ENCODE measurements at regions not wholly inside any gene's neighbourhood (a gene's known extent, or its start where the extent isn't known, plus 50 kb on each side); places are given as distances from the start of the nearest gene placed in this dataset.
A peak's percentile ranks its signal among the peaks of the same experiment; 100 is the strongest.

- no peak overlapping the region for H2BK5ac ChIP-seq (ENCODE audit: low read depth, low read length, poor library complexity, severe bottlenecking)
- H2BK120ac ChIP-seq (ENCODE audit: low read depth, low read length), result no peak overlapping the region
- H2AFZ ChIP-seq (ENCODE audit: low read depth, low read length), result no peak overlapping the region
- peak; percentile 61 for DNase-seq
- H4K8ac ChIP-seq (ENCODE audit: low read length), result no peak overlapping the region
- H3K79me1 ChIP-seq (replicated peaks; ENCODE audit: low read length, poor library complexity, severe bottlenecking), result no peaks in the 10 kb centered on the region
- H3K4me2 ChIP-seq (ENCODE audit: low read length, poor library complexity, severe bottlenecking), result no peak overlapping the region
- no peak overlapping the region for H3K9ac ChIP-seq (ENCODE audit: low read length)
- H3K4ac ChIP-seq (ENCODE audit: low read depth in 1 of 2, low read length in 2 of 2), result no peak overlapping the region
- H4K91ac ChIP-seq (ENCODE audit: low read length), result peak overlapping the region; percentile 61
- H2BK12ac ChIP-seq (ENCODE audit: low read length in 2 of 2), result no peak overlapping the region
- no peak overlapping the region for H3K14ac ChIP-seq (ENCODE audit: low read length in 2 of 2)
- H2AK5ac ChIP-seq (ENCODE audit: low read length, severe bottlenecking), result no peak overlapping the region
- no peaks in the 10 kb centered on the region for H3K9me3 ChIP-seq (ENCODE audit: control insufficient read depth, low read length)
- peaks cover 0 to 12% of the 10 kb centered on the region in 2 experiments for H3K27me3 ChIP-seq (ENCODE audit: control insufficient read depth in 1 of 2, insufficient read depth in 1 of 2, low read length in 2 of 2)
- no peaks in the 10 kb centered on the region for H3K4me1 ChIP-seq (ENCODE audit: control insufficient read depth, insufficient read depth, low read depth, low read length)
- no peak overlapping the region for H3K27ac ChIP-seq (ENCODE audit: low read length, poor library complexity, severe bottlenecking)
- no peaks in the 10 kb centered on the region for H3K36me3 ChIP-seq (ENCODE audit: control insufficient read depth in 1 of 2, insufficient read depth in 2 of 2, low read depth in 1 of 2, low read length in 2 of 2)
- H2BK15ac ChIP-seq (ENCODE audit: low read depth, poor library complexity, severe bottlenecking), result no peak overlapping the region
- peak overlapping the region; percentile 7 to 23 for H3K18ac ChIP-seq (ENCODE audit: low read depth in 1 of 2, low read length in 2 of 2)
- H3K23ac ChIP-seq (ENCODE audit: low read length in 2 of 2), result no peak overlapping the region
- no peak overlapping the region for H3K4me3 ChIP-seq (ENCODE audit: insufficient read depth in 1 of 2, low read depth in 1 of 2, low read length in 2 of 2)
- WGBS, result 84% methylated on average over 3 of the region's 5 CpGs
Measured at GRCh38 chr1:228922722-228923376, 187.6 kb downstream of the RHOU start.

DNA sequence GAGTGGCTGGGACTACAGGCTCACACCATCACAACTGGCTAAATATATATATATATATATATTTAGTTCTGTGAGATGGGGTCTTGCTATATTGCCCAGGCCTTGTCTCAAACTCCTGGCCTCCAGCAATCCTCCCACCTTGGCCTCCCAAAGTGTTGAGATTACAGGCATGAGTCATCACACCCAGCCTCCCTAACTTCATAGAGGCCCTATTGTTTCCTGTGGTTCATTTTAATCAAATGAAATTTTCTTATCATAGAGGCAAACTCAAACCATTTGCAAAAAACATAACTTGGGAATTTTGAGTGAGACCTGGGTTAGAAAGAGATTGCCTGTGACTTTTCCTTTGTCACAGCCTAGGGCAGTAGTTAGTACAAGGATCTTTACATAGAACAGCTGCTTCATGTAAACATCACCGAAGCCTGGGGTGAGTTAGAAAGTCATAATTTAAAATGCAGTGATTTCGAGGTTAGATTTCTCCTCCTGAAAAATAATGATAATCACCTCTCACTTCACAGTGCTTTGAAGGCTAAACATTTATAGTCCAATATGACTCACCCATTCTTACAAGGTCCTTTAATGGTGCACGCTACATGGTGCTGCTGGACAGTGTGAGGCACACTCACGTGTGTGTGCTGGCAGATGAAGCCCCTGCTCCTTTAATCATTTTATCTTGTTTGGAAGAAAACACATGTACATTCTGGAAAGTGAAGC is 188.9 kb downstream of the RHOU start:
- Histone ChIP-seq H2BK5ac (ENCODE audit: low read depth, low read length, poor library complexity, severe bottlenecking) (no peak overlapping the region), H3K14ac (ENCODE audit: low read length in 2 of 2) (no peak overlapping the region), H2BK15ac (ENCODE audit: low read depth, poor library complexity, severe bottlenecking) (no peak overlapping the region), H3K27me3 (ENCODE audit: control insufficient read depth in 1 of 2, insufficient read depth in 1 of 2, low read length in 2 of 2) (peaks cover 0 to 8% of the 10 kb centered on the region in 2 experiments), H2AK5ac (ENCODE audit: low read length, severe bottlenecking) (no peak overlapping the region), H2BK120ac (ENCODE audit: low read depth, low read length) (no peak overlapping the region), H2BK12ac (ENCODE audit: low read length in 2 of 2) (no peak overlapping the region), H3K23ac (ENCODE audit: low read length in 2 of 2) (no peak overlapping the region), H3K27ac (ENCODE audit: low read length, poor library complexity, severe bottlenecking) (no peak overlapping the region), H4K8ac (ENCODE audit: low read length) (no peak overlapping the region), H2AFZ (ENCODE audit: low read depth, low read length) (no peak overlapping the region), H3K79me1 (replicated peaks; ENCODE audit: low read length, poor library complexity, severe bottlenecking) (no peaks in the 10 kb centered on the region), H3K9ac (ENCODE audit: low read length) (no peak overlapping the region), H3K4me2 (ENCODE audit: low read length, poor library complexity, severe bottlenecking) (no peak overlapping the region), H3K18ac (ENCODE audit: low read depth in 1 of 2, low read length in 2 of 2) (no peak overlapping the region), H3K4ac (ENCODE audit: low read depth in 1 of 2, low read length in 2 of 2) (no peak overlapping the region), H3K4me1 (ENCODE audit: control insufficient read depth, insufficient read depth, low read depth, low read length) (peaks cover 2% of the 10 kb centered on the region), H4K91ac (ENCODE audit: low read length) (no peak overlapping the region), H3K9me3 (ENCODE audit: control insufficient read depth, low read length) (no peaks in the 10 kb centered on the region), H3K36me3 (ENCODE audit: control insufficient read depth in 1 of 2, insufficient read depth in 2 of 2, low read depth in 1 of 2, low read length in 2 of 2) (no peaks in the 10 kb centered on the region), H3K4me3 (ENCODE audit: insufficient read depth in 1 of 2, low read depth in 1 of 2, low read length in 2 of 2) (no peak overlapping the region)
- peak; percentile 80 for DNase-seq
- WGBS, result 21% methylated on average over 3 of the region's 4 CpGs

DNA sequence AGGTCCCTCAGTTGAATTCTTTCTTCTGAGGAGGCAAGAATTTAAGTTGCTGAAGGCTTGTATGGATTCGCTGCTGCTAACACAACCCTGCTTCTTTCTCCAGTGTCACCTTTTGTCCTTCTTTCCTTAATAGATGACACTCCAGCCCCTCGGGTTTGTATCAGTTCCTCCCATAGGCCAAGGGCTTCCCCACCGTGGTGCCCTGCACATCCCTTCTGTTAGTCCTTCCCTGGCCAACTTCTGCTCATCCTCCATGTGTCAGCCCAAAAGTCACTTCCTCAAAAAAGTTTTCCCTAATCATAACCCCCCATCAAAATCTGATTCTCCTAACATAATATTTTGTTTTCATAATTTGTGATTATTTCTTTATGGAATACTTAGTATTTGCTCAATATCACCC is 190.4 kb downstream of the RHOU start:
- Histone ChIP-seq H3K36me3 (ENCODE audit: control insufficient read depth in 1 of 2, insufficient read depth in 2 of 2, low read depth in 1 of 2, low read length in 2 of 2) (no peaks in the 10 kb centered on the region), H3K18ac (ENCODE audit: low read depth in 1 of 2, low read length in 2 of 2) (no peak overlapping the region), H3K4ac (ENCODE audit: low read depth in 1 of 2, low read length in 2 of 2) (no peak overlapping the region), H2BK120ac (ENCODE audit: low read depth, low read length) (no peak overlapping the region), H2AFZ (ENCODE audit: low read depth, low read length) (no peak overlapping the region), H2BK15ac (ENCODE audit: low read depth, poor library complexity, severe bottlenecking) (no peak overlapping the region), H3K9me3 (ENCODE audit: control insufficient read depth, low read length) (peaks cover 5% of the 10 kb centered on the region), H3K27ac (ENCODE audit: low read length, poor library complexity, severe bottlenecking) (no peak overlapping the region), H3K4me3 (ENCODE audit: insufficient read depth in 1 of 2, low read depth in 1 of 2, low read length in 2 of 2) (no peak overlapping the region), H2AK5ac (ENCODE audit: low read length, severe bottlenecking) (no peak overlapping the region), H3K14ac (ENCODE audit: low read length in 2 of 2) (no peak overlapping the region), H3K79me1 (replicated peaks; ENCODE audit: low read length, poor library complexity, severe bottlenecking) (no peaks in the 10 kb centered on the region), H3K4me1 (ENCODE audit: control insufficient read depth, insufficient read depth, low read depth, low read length) (peaks cover 2% of the 10 kb centered on the region), H4K91ac (ENCODE audit: low read length) (no peak overlapping the region), H3K4me2 (ENCODE audit: low read length, poor library complexity, severe bottlenecking) (no peak overlapping the region), H4K8ac (ENCODE audit: low read length) (no peak overlapping the region), H2BK5ac (ENCODE audit: low read depth, low read length, poor library complexity, severe bottlenecking) (no peak overlapping the region), H3K27me3 (ENCODE audit: control insufficient read depth in 1 of 2, insufficient read depth in 1 of 2, low read length in 2 of 2) (peaks cover 0 to 13% of the 10 kb centered on the region in 2 experiments), H3K23ac (ENCODE audit: low read length in 2 of 2) (no peak overlapping the region), H3K9ac (ENCODE audit: low read length) (no peak overlapping the region), H2BK12ac (ENCODE audit: low read length in 2 of 2) (no peak overlapping the region)
- WGBS, result 93% methylated on average over 3 of the region's 3 CpGs
- no peak for DNase-seq

GRCh38 chr1:228927421-228927820 is 192.1 kb downstream of the RHOU start:
- Histone ChIP-seq H3K23ac (ENCODE audit: low read length in 2 of 2) (no peak overlapping the region), H3K4me1 (ENCODE audit: control insufficient read depth, insufficient read depth, low read depth, low read length) (peaks cover 2% of the 10 kb centered on the region), H4K91ac (ENCODE audit: low read length) (no peak overlapping the region), H3K9ac (ENCODE audit: low read length) (no peak overlapping the region), H4K8ac (ENCODE audit: low read length) (no peak overlapping the region), H3K4me2 (ENCODE audit: low read length, poor library complexity, severe bottlenecking) (no peak overlapping the region), H3K79me1 (replicated peaks; ENCODE audit: low read length, poor library complexity, severe bottlenecking) (no peaks in the 10 kb centered on the region), H3K27me3 (ENCODE audit: control insufficient read depth in 1 of 2, insufficient read depth in 1 of 2, low read length in 2 of 2) (peaks cover 11 to 30% of the 10 kb centered on the region in 2 experiments), H3K9me3 (ENCODE audit: control insufficient read depth, low read length) (peaks cover 5% of the 10 kb centered on the region), H3K14ac (ENCODE audit: low read length in 2 of 2) (no peak overlapping the region), H2AFZ (ENCODE audit: low read depth, low read length) (no peak overlapping the region), H3K18ac (ENCODE audit: low read depth in 1 of 2, low read length in 2 of 2) (no peak overlapping the region), H2BK15ac (ENCODE audit: low read depth, poor library complexity, severe bottlenecking) (no peak overlapping the region), H3K4me3 (ENCODE audit: insufficient read depth in 1 of 2, low read depth in 1 of 2, low read length in 2 of 2) (no peak overlapping the region), H2BK12ac (ENCODE audit: low read length in 2 of 2) (no peak overlapping the region), H2AK5ac (ENCODE audit: low read length, severe bottlenecking) (no peak overlapping the region), H2BK120ac (ENCODE audit: low read depth, low read length) (no peak overlapping the region), H3K4ac (ENCODE audit: low read depth in 1 of 2, low read length in 2 of 2) (no peak overlapping the region), H3K27ac (ENCODE audit: low read length, poor library complexity, severe bottlenecking) (no peak overlapping the region), H2BK5ac (ENCODE audit: low read depth, low read length, poor library complexity, severe bottlenecking) (no peak overlapping the region), H3K36me3 (ENCODE audit: control insufficient read depth in 1 of 2, insufficient read depth in 2 of 2, low read depth in 1 of 2, low read length in 2 of 2) (no peaks in the 10 kb centered on the region)
- 72% methylated on average over 3 of the region's 4 CpGs for whole genome bisulfite sequencing
- no peak for DNase-seq
